ENCODE measurements at regions not wholly inside any gene's neighbourhood (a gene's known extent, or its start where the extent isn't known, plus 50 kb on each side); places are given as distances from the start of the nearest gene placed in this dataset.

GRCh38 chr12:42944516-42944915 lies 355.0 kb upstream of the PRICKLE1 start:
- Histone ChIP-seq H3K27me3 (ENCODE audit: insufficient read depth, poor library complexity, severe bottlenecking) (no peaks in the 10 kb centered on the region), H3K27ac (replicated peaks) (no peak overlapping the region), H3K4me3 (replicated peaks; ENCODE audit: insufficient read depth, low read length) (no peak overlapping the region)
- DNase-seq (ENCODE audit: low read depth in 1 of 2, low spot score in 1 of 2) = no peak
- TF ChIP-seq CTCF (IDR thresholded peaks at IDR 0.05; ENCODE audit: insufficient read depth, low read length) (no peak), POLR2AphosphoS5 (IDR thresholded peaks at IDR 0.05; ENCODE audit: low read depth) (no peak), GABPA (IDR thresholded peaks at IDR 0.05; ENCODE audit: low read depth) (no peak), REST (IDR thresholded peaks at IDR 0.05; ENCODE audit: insufficient replicate concordance, low read depth) (no peak), SPI1 (IDR thresholded peaks at IDR 0.05; ENCODE audit: borderline replicate concordance, low read depth) (no peak)

- TF ChIP-seq CTCF (IDR thresholded peaks at IDR 0.05; ENCODE audit: insufficient read depth, low read length) (no peak), SPI1 (IDR thresholded peaks at IDR 0.05; ENCODE audit: borderline replicate concordance, low read depth) (no peak), GABPA (IDR thresholded peaks at IDR 0.05; ENCODE audit: low read depth) (no peak), REST (IDR thresholded peaks at IDR 0.05; ENCODE audit: insufficient replicate concordance, low read depth) (no peak), POLR2AphosphoS5 (IDR thresholded peaks at IDR 0.05; ENCODE audit: low read depth) (no peak)
- no peak overlapping the region for H3K4me3 ChIP-seq (replicated peaks; ENCODE audit: insufficient read depth, low read length)
- H3K27me3 ChIP-seq (ENCODE audit: insufficient read depth, poor library complexity, severe bottlenecking) = no peaks in the 10 kb centered on the region
- DNase-seq (ENCODE audit: low read depth in 1 of 2, low spot score in 1 of 2) = no peak
- no peak overlapping the region for H3K27ac ChIP-seq (replicated peaks)
Measured at GRCh38 chr12:42936991-42937390, 347.4 kb upstream of the PRICKLE1 start.

- DNase-seq (ENCODE audit: low read depth in 1 of 2, low spot score in 1 of 2) = no peak
- H3K27me3 ChIP-seq (ENCODE audit: insufficient read depth, poor library complexity, severe bottlenecking) = no peaks in the 10 kb centered on the region
- no peak overlapping the region for H3K4me3 ChIP-seq (replicated peaks; ENCODE audit: insufficient read depth, low read length)
- no peak for TF ChIP-seq POLR2AphosphoS5 (IDR thresholded peaks at IDR 0.05; ENCODE audit: low read depth)
- TF ChIP-seq GABPA (IDR thresholded peaks at IDR 0.05; ENCODE audit: low read depth) = no peak
- TF ChIP-seq CTCF (IDR thresholded peaks at IDR 0.05; ENCODE audit: insufficient read depth, low read length) = no peak
- no peak for TF ChIP-seq REST (IDR thresholded peaks at IDR 0.05; ENCODE audit: insufficient replicate concordance, low read depth)
- TF ChIP-seq SPI1 (IDR thresholded peaks at IDR 0.05; ENCODE audit: borderline replicate concordance, low read depth) = no peak
- no peak overlapping the region for H3K27ac ChIP-seq (replicated peaks)
Measured at GRCh38 chr12:42936260-42936659, 346.7 kb upstream of the PRICKLE1 start.

Data from HL-60 (cell line).